HepG2 (cell line): ENCODE measurements at regions not wholly inside any gene's neighbourhood (a gene's known extent, or its start where the extent isn't known, plus 50 kb on each side); places are given as distances from the start of the nearest gene placed in this dataset.

Experiments
- DNMT1 ChIP-seq: sonication (generic); formaldehyde crosslinking; IDR thresholded peaks from 2 replicates; pipeline ENCODE4 v1.5.1; 2020; ENCODE audit warnings: mild to moderate bottlenecking, missing genetic modification reagents
- ELF1 ChIP-seq: sonication (generic); formaldehyde crosslinking; IDR thresholded peaks from 2 replicates; pipeline ENCODE4 v1.4.0; 2020; ENCODE audit warnings: missing genetic modification reagents
- GABPA ChIP-seq, 2 experiments: IDR thresholded peaks; 2 replicates each; pipeline ENCODE4 v1.6.1; 2011 to 2016; ENCODE audit warnings: low read depth in 2 of 2, low read length in 1 of 2, missing biosample characterization in 1 of 2, missing genetic modification characterization in 1 of 2
- KAT8 ChIP-seq: IDR thresholded peaks from 2 replicates; pipeline ENCODE4 v1.6.1; 2016; ENCODE audit warnings: missing genetic modification reagents, missing compliant biosample characterization
- NFRKB ChIP-seq: fragments of 450-650 bp; IDR thresholded peaks from 2 replicates; pipeline ENCODE4 v1.6.1; 2017
- PBX3 ChIP-seq: sonication (generic); formaldehyde crosslinking; IDR thresholded peaks from 2 replicates; pipeline ENCODE4 v1.8.1; 2023; ENCODE audit warnings: missing genetic modification reagents, inconsistent platforms, borderline replicate concordance
- POLR2AphosphoS2 ChIP-seq: IDR thresholded peaks from 2 replicates; pipeline ENCODE4 v1.6.1; 2011; ENCODE audit warnings: low read depth, low read length, improper control_type of control experiment
- SRSF4 ChIP-seq: fragments of 200-400 bp; formaldehyde crosslinking; IDR thresholded peaks from one replicate; pipeline ENCODE4 v1.6.1; 2018; ENCODE audit warnings: mild to moderate bottlenecking, low read depth, low read length, moderate library complexity; ENCODE audit not compliant: poor library complexity, severe bottlenecking
- ZNF841 ChIP-seq: sonication (generic); formaldehyde crosslinking; IDR thresholded peaks from 2 replicates; pipeline ENCODE4 v1.8.1; 2023; ENCODE audit warnings: missing genetic modification reagents, borderline replicate concordance
- TF ChIP-seq, protein P1 (sequence below): sonication (generic); formaldehyde crosslinking; IDR thresholded peaks from 2 replicates; pipeline ENCODE4 v1.5.1; 2020; ENCODE audit warnings: missing genetic modification reagents, mild to moderate bottlenecking, borderline replicate concordance

DNA sequence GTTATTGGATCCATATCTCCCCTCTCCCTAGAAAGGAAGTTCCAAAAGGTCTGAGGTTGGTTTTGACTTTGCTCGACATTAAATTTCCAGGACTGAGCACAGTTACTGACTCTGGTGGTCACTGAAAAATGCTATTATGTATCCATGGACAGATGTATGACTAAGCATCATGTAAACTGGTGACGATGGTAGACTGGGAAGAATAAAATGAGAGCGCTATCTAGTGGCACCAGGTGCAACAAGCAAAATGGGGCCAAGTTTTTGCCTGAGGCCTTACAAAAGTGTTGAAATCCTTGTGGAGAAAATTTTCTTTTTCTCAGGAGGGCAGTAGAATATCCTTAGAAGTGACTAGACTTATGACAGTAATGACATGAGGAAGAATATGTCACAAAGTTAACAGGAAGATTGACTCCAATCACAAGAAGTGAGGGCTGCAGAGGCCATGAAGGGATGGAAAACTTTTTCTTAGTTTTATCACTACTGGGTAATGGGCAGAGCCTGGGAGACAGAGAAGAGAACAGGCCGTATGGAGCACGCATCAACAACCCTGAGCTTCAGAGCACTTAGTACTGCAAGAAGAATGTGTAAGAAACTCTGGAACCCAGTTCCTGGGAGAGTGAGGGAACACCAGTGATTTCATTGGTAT lies 88.9 kb upstream of the ELOVL5 start:
- no peak for TF ChIP-seq NFRKB
- no peak for TF ChIP-seq KAT8 (CRISPR knock-in tag)
- no peak for TF ChIP-seq GABPA (IDR thresholded peaks at IDR 0.05; ENCODE audit: low read depth, low read length)
- no peak for TF ChIP-seq GABPA (CRISPR knock-in tag; IDR thresholded peaks at IDR 0.05; ENCODE audit: low read depth)
- TF ChIP-seq ELF1 (CRISPR knock-in tag) = no peak
- no peak for TF ChIP-seq ZNF841 (CRISPR knock-in tag)
- TF ChIP-seq POLR2AphosphoS2 = no peak
- TF ChIP-seq, protein P1, sequence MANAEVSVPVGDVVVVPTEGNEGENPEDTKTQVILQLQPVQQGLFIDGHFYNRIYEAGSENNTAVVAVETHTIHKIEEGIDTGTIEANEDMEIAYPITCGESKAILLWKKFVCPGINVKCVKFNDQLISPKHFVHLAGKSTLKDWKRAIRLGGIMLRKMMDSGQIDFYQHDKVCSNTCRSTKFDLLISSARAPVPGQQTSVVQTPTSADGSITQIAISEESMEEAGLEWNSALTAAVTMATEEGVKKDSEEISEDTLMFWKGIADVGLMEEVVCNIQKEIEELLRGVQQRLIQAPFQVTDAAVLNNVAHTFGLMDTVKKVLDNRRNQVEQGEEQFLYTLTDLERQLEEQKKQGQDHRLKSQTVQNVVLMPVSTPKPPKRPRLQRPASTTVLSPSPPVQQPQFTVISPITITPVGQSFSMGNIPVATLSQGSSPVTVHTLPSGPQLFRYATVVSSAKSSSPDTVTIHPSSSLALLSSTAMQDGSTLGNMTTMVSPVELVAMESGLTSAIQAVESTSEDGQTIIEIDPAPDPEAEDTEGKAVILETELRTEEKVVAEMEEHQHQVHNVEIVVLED (CRISPR knock-in tag) = no peak
- TF ChIP-seq SRSF4 = no peak
- TF ChIP-seq DNMT1 (CRISPR knock-in tag) = no peak
- no peak for TF ChIP-seq PBX3 (CRISPR knock-in tag)
